B cell (primary cell): ENCODE measurements at regions not wholly inside any gene's neighbourhood (a gene's known extent, or its start where the extent isn't known, plus 50 kb on each side); places are given as distances from the start of the nearest gene placed in this dataset.

Experiments used
- ATAC-seq: fragments of 200-7000 bp; cut with Tn5 transposase; one replicate; pipeline ENCODE4 v1.10.0; 2021; ENCODE audit warnings: low read depth, mild to moderate bottlenecking, moderate number of reproducible peaks, moderate library complexity
- CTCF ChIA-PET: fragments of 350-600 bp; sonication (Branson Sonifier 250); formaldehyde crosslinking; loops from one replicate; lab custom pipeline; 2021; ENCODE audit warnings: antibody characterized with exemption, inconsistent platforms; lab: Charles Lee
- POLR2A ChIA-PET: fragments of 350-600 bp; sonication (Branson Sonifier 250); formaldehyde crosslinking; loops from one replicate; lab custom pipeline; 2021; ENCODE audit warnings: antibody characterized with exemption; lab: Charles Lee
- DNase-seq: peaks from one replicate; pipeline ENCODE4 v3.0.0; 2013
- H2AFZ ChIP-seq: 2 replicates; pipeline ENCODE4 v1.6.1; 2012; ENCODE audit warnings: mild to moderate bottlenecking, low read depth, low read length; ENCODE audit not compliant: insufficient read depth, poor library complexity, severe bottlenecking
- H3K27ac ChIP-seq, 2 donors: 1 replicate in 1 of 2; 2 replicates in 1 of 2; pipeline ENCODE4 v1.5.1; 2012 to 2013; ENCODE audit warnings: low read length in 2 of 2, mild to moderate bottlenecking in 2 of 2, moderate library complexity in 1 of 2
- H3K27me3 ChIP-seq, 4 experiments: fragments of 200-600 bp in 1 of 4; sonication (generic) in 1 of 4; replicated peaks in 1 of 4; 1 replicate in 2 of 4; 2 replicates in 2 of 4; pipeline versions ENCODE4 v1.6.1 to v1.7.0; 2013 to 2016; ENCODE audit warnings: low read length in 3 of 4, mild to moderate bottlenecking in 2 of 4, mixed read lengths in 1 of 4, moderate library complexity in 1 of 4; ENCODE audit not compliant: insufficient read depth in 4 of 4, control insufficient read depth in 3 of 4; ENCODE audit errors: control extremely low read depth in 1 of 4
- H3K36me3 ChIP-seq, 2 experiments: replicated peaks in 1 of 2; 1 replicate in 1 of 2; 2 replicates in 1 of 2; pipeline versions ENCODE4 v1.6.1 to v1.7.1; 2013; ENCODE audit warnings: low read length in 1 of 2; ENCODE audit not compliant: insufficient read depth in 2 of 2, control insufficient read depth in 1 of 2; ENCODE audit errors: control extremely low read depth in 1 of 2, extremely low read depth in 1 of 2
- H3K4me1 ChIP-seq, 2 donors: fragments of 200-600 bp in 1 of 2; sonication (generic) in 1 of 2; 1 replicate in 1 of 2; 2 replicates in 1 of 2; pipeline versions ENCODE4 v1.5.1 to v1.6.1; 2013 to 2017; ENCODE audit warnings: low read length in 2 of 2; ENCODE audit not compliant: control insufficient read depth in 2 of 2, insufficient read depth in 2 of 2
- H3K4me2 ChIP-seq: replicated peaks from 2 replicates; pipeline ENCODE3; 2012; ENCODE audit warnings: mild to moderate bottlenecking, low read depth, low read length; ENCODE audit not compliant: poor library complexity, severe bottlenecking
- H3K4me3 ChIP-seq, 5 experiments: fragments of 200-600 bp in 1 of 5; sonication (generic) in 1 of 5; 1 replicate in 3 of 5; 2 replicates in 2 of 5; pipeline versions ENCODE4 v1.5.1 to v1.7.0; 2011 to 2016; ENCODE audit warnings: low read length in 4 of 5, mild to moderate bottlenecking in 4 of 5, low read depth in 2 of 5, control low read depth in 1 of 5, moderate library complexity in 1 of 5; ENCODE audit not compliant: insufficient read depth in 1 of 5; ENCODE audit errors: control extremely low read depth in 1 of 5, extremely low read depth in 1 of 5
- H3K79me2 ChIP-seq: fragments of 200-600 bp; sonication (generic); one replicate; pipeline ENCODE4 v1.6.0; 2016; ENCODE audit warnings: low read length; ENCODE audit not compliant: control insufficient read depth, insufficient read depth
- H3K9ac ChIP-seq: fragments of 200-600 bp; sonication (generic); 2 replicates; pipeline ENCODE4 v1.6.1; 2017; ENCODE audit warnings: mild to moderate bottlenecking, low read length, moderate library complexity
- H3K9me3 ChIP-seq, 3 donors: one replicate each; pipeline versions ENCODE4 v1.6.1 to v1.7.1; 2013; ENCODE audit warnings: low read length in 2 of 3; ENCODE audit not compliant: control insufficient read depth in 2 of 3, insufficient read depth in 1 of 3; ENCODE audit errors: control extremely low read depth in 1 of 3
- H4K20me1 ChIP-seq: 2 replicates; pipeline ENCODE4 v1.6.0; 2012; ENCODE audit warnings: mild to moderate bottlenecking, low read length; ENCODE audit not compliant: insufficient read depth, control insufficient read depth, poor library complexity, severe bottlenecking
- H3K27ac Mint-ChIP-seq: one replicate; pipeline ENCODE4 v1.8.0; 2021; ENCODE audit warnings: mixed read lengths
- H3K27me3 Mint-ChIP-seq: one replicate; pipeline ENCODE4 v1.8.0; 2021; ENCODE audit warnings: mixed read lengths
- H3K4me1 Mint-ChIP-seq: one replicate; pipeline ENCODE4 v1.8.0; 2021; ENCODE audit warnings: mixed read lengths
- H3K4me3 Mint-ChIP-seq: one replicate; pipeline ENCODE4 v1.8.0; 2021; ENCODE audit warnings: mixed read lengths
- H3K9me3 Mint-ChIP-seq: one replicate; pipeline ENCODE4 v1.8.0; 2022; ENCODE audit warnings: mixed read lengths; ENCODE audit not compliant: insufficient read depth
- EZH2 ChIP-seq: IDR thresholded peaks from 2 replicates; pipeline ENCODE4 v1.6.1; 2012; ENCODE audit warnings: borderline replicate concordance, low read depth, mild to moderate bottlenecking, moderate library complexity, low read length; ENCODE audit not compliant: insufficient read depth, poor library complexity, severe bottlenecking
- WGBS: methylation state at CpG from one replicate; pipeline ENCODE4 v1.1.5; 2013; ENCODE audit warnings: missing lambda C conversion rate; ENCODE audit not compliant: insufficient coverage; 5-methylcytosine and 5-hydroxymethylcytosine counted together
- intact Hi-C: fragments of 100-400 bp; cut with micrococcal nuclease; formaldehyde crosslinking; loops from one replicate; pipeline ENCODE4 v1.10.0; 2022
- TF ChIP-seq, protein P1 (sequence below): fragments of 200-600 bp; IDR thresholded peaks from one replicate; pipeline ENCODE4 v1.8.0; 2022; ENCODE audit warnings: antibody characterized with exemption, mild to moderate bottlenecking

DNA sequence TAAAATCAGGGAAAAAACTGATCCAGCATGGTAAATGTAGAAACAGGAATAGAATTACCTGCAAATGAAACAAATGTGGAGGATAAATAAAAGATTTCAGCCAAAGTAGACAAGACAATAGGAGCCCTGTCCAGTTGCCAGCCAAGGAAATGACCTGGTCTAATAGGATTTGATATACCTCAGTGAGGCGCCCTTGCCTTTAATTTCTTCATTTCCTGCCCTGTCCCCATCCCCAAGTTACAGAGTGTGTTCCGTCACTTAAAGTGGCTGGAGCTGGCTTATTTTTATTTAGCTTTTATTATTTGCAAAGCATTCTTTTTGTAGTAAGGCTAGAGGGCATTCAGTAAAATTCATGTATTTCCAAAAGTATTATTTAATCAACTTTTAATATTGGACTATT lies 1022.0 kb downstream of the EFNB2 start:
- no peaks in the 10 kb centered on the region for H3K4me1 Mint-ChIP-seq
- H3K27ac Mint-ChIP-seq = no peak overlapping the region
- H3K27me3 Mint-ChIP-seq = no peaks in the 10 kb centered on the region
- no peak overlapping the region for H3K9ac ChIP-seq
- no peaks in the 10 kb centered on the region for H3K36me3 ChIP-seq
- WGBS = 100% methylated on average over 1 of the region's 2 CpGs
- intact Hi-C loops = no loop called here
- no peak for ATAC-seq
- no peaks in the 10 kb centered on the region for H3K79me2 ChIP-seq
- peaks cover 5% of the 10 kb centered on the region for H3K9me3 Mint-ChIP-seq
- H3K4me3 ChIP-seq = no peak overlapping the region
- no peaks in the 10 kb centered on the region for H3K9me3 ChIP-seq
- no peak overlapping the region for H3K27ac ChIP-seq
- CTCF ChIA-PET = no interaction called here
- no peak overlapping the region for H3K4me3 Mint-ChIP-seq
- H4K20me1 ChIP-seq = no peaks in the 10 kb centered on the region
- no peak overlapping the region for H3K4me2 ChIP-seq
- H2AFZ ChIP-seq = no peak overlapping the region
- DNase-seq = no peak
- POLR2A ChIA-PET = no interaction called here
- TF ChIP-seq, protein P1, sequence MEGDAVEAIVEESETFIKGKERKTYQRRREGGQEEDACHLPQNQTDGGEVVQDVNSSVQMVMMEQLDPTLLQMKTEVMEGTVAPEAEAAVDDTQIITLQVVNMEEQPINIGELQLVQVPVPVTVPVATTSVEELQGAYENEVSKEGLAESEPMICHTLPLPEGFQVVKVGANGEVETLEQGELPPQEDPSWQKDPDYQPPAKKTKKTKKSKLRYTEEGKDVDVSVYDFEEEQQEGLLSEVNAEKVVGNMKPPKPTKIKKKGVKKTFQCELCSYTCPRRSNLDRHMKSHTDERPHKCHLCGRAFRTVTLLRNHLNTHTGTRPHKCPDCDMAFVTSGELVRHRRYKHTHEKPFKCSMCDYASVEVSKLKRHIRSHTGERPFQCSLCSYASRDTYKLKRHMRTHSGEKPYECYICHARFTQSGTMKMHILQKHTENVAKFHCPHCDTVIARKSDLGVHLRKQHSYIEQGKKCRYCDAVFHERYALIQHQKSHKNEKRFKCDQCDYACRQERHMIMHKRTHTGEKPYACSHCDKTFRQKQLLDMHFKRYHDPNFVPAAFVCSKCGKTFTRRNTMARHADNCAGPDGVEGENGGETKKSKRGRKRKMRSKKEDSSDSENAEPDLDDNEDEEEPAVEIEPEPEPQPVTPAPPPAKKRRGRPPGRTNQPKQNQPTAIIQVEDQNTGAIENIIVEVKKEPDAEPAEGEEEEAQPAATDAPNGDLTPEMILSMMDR = no peak
- no peak for TF ChIP-seq EZH2
- H3K27me3 ChIP-seq = no peaks in the 10 kb centered on the region
- no peaks in the 10 kb centered on the region for H3K4me1 ChIP-seq

DNA sequence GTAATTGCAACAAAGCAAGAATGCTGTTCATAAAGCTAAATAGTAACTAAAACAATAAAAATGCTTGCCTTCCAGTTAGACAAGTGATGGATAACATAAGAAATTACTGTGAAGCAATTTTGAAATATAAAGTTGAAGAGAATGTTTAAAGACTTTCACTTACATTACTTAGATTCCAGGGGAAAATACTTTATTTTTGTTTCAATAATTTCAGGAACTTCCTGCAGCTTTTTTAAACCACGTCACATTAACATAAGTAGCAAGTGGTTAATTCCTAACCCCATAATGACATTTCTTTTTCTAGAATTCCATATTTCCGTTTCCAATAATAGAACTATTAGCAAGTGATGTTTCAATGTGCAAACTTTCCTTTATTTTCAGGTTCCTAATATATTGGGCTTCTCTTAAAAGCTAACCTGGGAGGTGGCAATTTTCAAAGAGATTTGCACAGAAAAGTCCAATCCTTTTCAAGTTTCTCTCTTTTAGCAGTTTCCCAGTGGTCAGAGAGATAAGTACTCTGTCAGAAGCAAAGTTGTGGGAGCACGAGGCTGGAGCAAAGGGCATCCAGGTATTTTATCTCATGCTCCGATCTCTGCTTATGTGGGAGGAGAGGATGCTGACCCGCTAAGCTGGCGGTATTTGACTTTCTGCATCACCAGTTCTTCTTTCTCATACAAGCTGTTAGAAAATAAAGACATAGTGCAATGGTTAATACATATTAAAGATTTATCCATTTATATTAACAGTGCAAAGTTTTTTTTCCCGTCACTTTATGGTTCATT lies 1025.3 kb downstream of the EFNB2 start:
- H4K20me1 ChIP-seq = no peaks in the 10 kb centered on the region

More for the DNA sequence above, 1025.3 kb downstream of the EFNB2 start:
- ATAC-seq (no peak), DNase-seq (no peak)
- Histone ChIP-seq H3K79me2 (no peaks in the 10 kb centered on the region), H3K27ac (no peak overlapping the region), H3K27me3 (no peaks in the 10 kb centered on the region), H3K4me3 (no peak overlapping the region), H3K4me1 (no peaks in the 10 kb centered on the region), H3K36me3 (no peaks in the 10 kb centered on the region), H3K9me3 (no peaks in the 10 kb centered on the region), H3K9ac (no peak overlapping the region), H3K4me2 (no peak overlapping the region), H2AFZ (no peak overlapping the region)
- POLR2A ChIA-PET = no interaction called here
- Mint-ChIP-seq H3K27me3 (no peaks in the 10 kb centered on the region), H3K27ac (no peak overlapping the region), H3K9me3 (peaks cover 5% of the 10 kb centered on the region), H3K4me3 (no peak overlapping the region), H3K4me1 (no peaks in the 10 kb centered on the region)
- TF ChIP-seq, protein P1 = no peak
- TF ChIP-seq EZH2 = no peak
- WGBS = no CpG with 5 or more reads among the region's 7 CpGs
- intact Hi-C loops = no loop called here
- CTCF ChIA-PET = no interaction called here
